ENCODE measurements at regions not wholly inside any gene's neighbourhood (a gene's known extent, or its start where the extent isn't known, plus 50 kb on each side); places are given as distances from the start of the nearest gene placed in this dataset.

GRCh38 chr7:10596827-10597226 is 376.8 kb upstream of the PHF14 start:
- TF ChIP-seq, protein P1, sequence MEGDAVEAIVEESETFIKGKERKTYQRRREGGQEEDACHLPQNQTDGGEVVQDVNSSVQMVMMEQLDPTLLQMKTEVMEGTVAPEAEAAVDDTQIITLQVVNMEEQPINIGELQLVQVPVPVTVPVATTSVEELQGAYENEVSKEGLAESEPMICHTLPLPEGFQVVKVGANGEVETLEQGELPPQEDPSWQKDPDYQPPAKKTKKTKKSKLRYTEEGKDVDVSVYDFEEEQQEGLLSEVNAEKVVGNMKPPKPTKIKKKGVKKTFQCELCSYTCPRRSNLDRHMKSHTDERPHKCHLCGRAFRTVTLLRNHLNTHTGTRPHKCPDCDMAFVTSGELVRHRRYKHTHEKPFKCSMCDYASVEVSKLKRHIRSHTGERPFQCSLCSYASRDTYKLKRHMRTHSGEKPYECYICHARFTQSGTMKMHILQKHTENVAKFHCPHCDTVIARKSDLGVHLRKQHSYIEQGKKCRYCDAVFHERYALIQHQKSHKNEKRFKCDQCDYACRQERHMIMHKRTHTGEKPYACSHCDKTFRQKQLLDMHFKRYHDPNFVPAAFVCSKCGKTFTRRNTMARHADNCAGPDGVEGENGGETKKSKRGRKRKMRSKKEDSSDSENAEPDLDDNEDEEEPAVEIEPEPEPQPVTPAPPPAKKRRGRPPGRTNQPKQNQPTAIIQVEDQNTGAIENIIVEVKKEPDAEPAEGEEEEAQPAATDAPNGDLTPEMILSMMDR (optimal IDR thresholded peaks at IDR 0.05 in 1 of 3, IDR thresholded peaks at IDR 0.05 in 1 of 3, conservative IDR thresholded peaks at IDR 0.05 in 1 of 3; ENCODE audit: extremely low read depth in 1 of 3, insufficient read depth in 2 of 3, low read length in 3 of 3), result no peak
- no peak for TF ChIP-seq EZH2 (IDR thresholded peaks at IDR 0.05; ENCODE audit: low read length)

All from keratinocyte (primary cell).